ENCODE measurements at regions not wholly inside any gene's neighbourhood (a gene's known extent, or its start where the extent isn't known, plus 50 kb on each side); places are given as distances from the start of the nearest gene placed in this dataset.
"Not testable (repeated sequence)": the region's sequence is repeated elsewhere in the genome, so short reads cannot be mapped to it uniquely, and the experiment has no call there.

DNA sequence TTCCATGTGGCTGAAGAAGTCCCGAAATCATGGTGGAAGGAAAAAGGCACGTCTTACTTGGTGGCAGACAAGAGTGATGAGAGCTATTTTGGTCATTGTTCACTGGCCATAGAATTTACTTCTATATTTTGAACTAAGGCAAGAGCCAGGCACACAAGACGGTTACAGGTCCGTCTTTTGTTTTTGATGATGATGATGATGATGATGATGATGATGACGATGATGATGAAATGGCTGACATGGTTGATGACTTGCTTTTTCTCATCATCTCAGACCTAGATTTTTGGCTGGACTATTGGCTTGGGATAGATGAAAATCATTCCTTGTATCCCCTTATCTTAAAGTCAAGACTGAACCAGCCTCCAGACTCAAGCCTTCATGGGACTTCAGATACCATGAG lies 88.7 kb upstream of the ZNF195 start:
- H3K4me3 ChIP-seq (ENCODE audit: low read length); H3K36me3 ChIP-seq (ENCODE audit: insufficient read depth, low read length); H3K27me3 ChIP-seq (ENCODE audit: insufficient read depth, low read length); H3K9ac ChIP-seq (ENCODE audit: low read depth, low read length); H3K4me1 ChIP-seq (ENCODE audit: insufficient read depth, low read length); H3K9me3 ChIP-seq (ENCODE audit: insufficient read depth, low read depth, low read length); H3K27ac ChIP-seq (ENCODE audit: low read depth, low read length): not testable (repeated sequence)
- WGBS: 93% methylated on average over 2 of the region's 5 CpGs

DNA sequence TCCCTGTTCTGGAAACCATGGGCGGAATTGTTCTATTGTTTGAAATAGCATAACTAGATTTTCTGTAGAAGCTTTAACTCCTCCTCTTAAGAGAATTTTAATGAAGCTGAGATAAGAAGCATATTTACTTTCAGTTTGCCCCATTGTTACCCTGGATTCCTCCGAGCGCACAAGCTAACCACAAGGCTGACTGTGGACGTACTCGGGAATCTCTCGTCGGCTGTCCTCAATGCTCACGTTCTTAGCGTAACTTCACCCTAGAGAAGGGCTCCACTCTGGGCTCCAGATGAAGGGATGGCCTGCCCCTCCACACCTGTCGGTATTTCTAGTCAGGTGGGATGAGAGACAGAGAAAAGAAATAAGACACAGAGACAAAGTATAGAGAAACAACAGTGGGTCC lies 76.7 kb upstream of the ZNF195 start:
- 93% methylated on average over 9 of the region's 10 CpGs for WGBS
- H3K4me1 ChIP-seq (ENCODE audit: insufficient read depth, low read length); H3K9me3 ChIP-seq (ENCODE audit: insufficient read depth, low read depth, low read length); H3K9ac ChIP-seq (ENCODE audit: low read depth, low read length); H3K36me3 ChIP-seq (ENCODE audit: insufficient read depth, low read length); H3K4me3 ChIP-seq (ENCODE audit: low read length); H3K27ac ChIP-seq (ENCODE audit: low read depth, low read length); H3K27me3 ChIP-seq (ENCODE audit: insufficient read depth, low read length): not testable (repeated sequence)

DNA sequence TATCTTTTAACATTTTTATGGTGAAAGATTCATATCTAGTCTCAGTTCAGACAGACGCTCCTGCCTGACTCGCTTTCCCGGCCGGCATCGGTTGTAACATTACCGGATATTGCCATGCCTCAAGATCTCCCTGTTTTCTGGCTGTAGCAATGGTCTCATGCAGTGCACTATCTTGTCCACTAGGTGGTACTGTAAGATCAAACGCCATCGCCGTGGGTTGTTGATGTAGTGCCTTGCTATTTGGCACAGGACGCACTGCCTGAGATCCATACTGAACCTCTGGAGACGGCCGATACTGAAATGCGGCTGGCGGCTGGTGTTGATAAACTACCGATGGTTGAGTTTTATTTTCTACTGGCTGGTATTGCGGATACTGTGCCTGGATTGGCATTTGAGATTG lies 75.9 kb upstream of the ZNF195 start:
- not testable (repeated sequence) for H3K27ac ChIP-seq (ENCODE audit: low read depth, low read length)
- 19% methylated on average over 15 of the region's 16 CpGs for WGBS

DNA sequence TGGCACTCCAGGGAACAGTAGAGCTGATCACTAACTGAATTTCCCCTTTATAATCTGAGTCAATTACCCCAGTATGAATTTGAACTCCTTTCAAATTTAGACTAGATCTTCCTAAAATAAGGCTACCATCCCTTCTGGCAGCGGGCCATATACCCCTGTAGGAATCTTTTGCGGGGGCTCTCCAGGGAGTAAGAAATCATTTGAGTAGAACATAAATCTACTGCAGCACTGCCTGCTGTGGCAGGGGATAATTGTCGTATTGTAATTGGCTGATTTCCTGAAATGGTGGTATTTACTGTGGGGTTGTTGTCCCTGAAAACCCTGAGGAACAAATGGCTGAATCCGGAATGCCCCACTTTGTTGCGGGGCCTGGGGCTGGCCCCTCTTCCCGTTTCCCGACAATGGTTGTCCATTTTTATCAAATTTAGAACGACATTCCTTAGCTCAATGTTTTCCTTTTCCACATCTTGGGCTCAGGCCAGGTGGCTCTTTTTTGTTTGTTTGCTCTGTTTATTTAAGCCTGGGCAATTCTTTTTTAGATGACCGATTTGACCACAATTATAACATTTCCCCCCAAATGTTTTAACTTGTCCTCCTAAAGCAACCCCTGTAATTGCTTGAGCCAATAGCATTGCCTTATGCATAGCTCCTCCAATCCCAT lies 74.8 kb upstream of the ZNF195 start:
- not testable (repeated sequence) for H3K27ac ChIP-seq (ENCODE audit: low read depth, low read length); H3K36me3 ChIP-seq (ENCODE audit: insufficient read depth, low read length); H3K9ac ChIP-seq (ENCODE audit: low read depth, low read length); H3K27me3 ChIP-seq (ENCODE audit: insufficient read depth, low read length); H3K4me3 ChIP-seq (ENCODE audit: low read length); H3K9me3 ChIP-seq (ENCODE audit: insufficient read depth, low read depth, low read length); H3K4me1 ChIP-seq (ENCODE audit: insufficient read depth, low read length)
- WGBS: 93% methylated on average over 9 of the region's 9 CpGs

More for the DNA sequence above, 75.9 kb upstream of the ZNF195 start:
- H3K4me1 ChIP-seq (ENCODE audit: insufficient read depth, low read length); H3K27me3 ChIP-seq (ENCODE audit: insufficient read depth, low read length); H3K9ac ChIP-seq (ENCODE audit: low read depth, low read length); H3K36me3 ChIP-seq (ENCODE audit: insufficient read depth, low read length); H3K4me3 ChIP-seq (ENCODE audit: low read length); H3K9me3 ChIP-seq (ENCODE audit: insufficient read depth, low read depth, low read length): not testable (repeated sequence)

DNA sequence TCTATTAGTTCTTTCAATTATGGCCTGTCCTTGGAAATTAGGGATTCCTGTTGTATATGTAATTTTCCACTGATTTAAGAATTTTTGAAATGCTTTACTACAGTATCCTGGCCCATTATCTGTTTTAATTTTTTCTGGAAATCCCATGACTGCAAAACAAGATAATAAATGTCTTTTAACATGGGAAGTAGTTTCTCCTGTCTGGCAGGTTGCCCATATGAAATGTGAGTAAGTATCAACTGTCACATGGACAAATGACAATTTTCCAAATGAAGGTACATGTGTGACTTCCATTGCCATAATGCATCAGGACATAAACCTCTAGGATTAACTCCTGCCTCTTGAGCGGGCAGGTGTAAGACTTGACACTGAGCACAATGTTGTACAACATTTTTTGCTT lies 71.9 kb upstream of the ZNF195 start:
- H3K27ac ChIP-seq (ENCODE audit: low read depth, low read length); H3K4me1 ChIP-seq (ENCODE audit: insufficient read depth, low read length); H3K4me3 ChIP-seq (ENCODE audit: low read length); H3K9me3 ChIP-seq (ENCODE audit: insufficient read depth, low read depth, low read length); H3K9ac ChIP-seq (ENCODE audit: low read depth, low read length); H3K27me3 ChIP-seq (ENCODE audit: insufficient read depth, low read length); H3K36me3 ChIP-seq (ENCODE audit: insufficient read depth, low read length): not testable (repeated sequence)
- WGBS: 100% methylated on average over 1 of the region's 1 CpG

DNA sequence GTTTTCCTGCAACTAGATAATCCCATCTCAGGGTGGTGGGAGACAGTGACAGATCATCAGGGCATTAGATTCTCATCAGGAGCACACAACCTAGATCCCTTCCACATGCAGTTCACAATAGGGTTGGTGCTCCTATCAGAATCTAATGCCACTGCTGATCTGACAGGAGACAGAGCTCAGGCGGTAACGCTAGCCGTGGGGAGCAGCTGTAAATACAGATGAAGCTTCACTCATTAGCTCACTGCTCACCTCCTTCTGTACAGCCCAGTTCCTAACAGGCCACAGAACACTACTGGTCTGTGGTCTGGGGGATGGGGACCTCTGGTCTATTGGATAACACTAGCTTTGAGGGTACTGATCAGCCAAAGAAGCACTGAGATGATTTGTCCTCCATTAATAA lies 66.6 kb upstream of the ZNF195 start:
- H3K36me3 ChIP-seq (ENCODE audit: insufficient read depth, low read length); H3K27ac ChIP-seq (ENCODE audit: low read depth, low read length); H3K27me3 ChIP-seq (ENCODE audit: insufficient read depth, low read length); H3K4me3 ChIP-seq (ENCODE audit: low read length); H3K9me3 ChIP-seq (ENCODE audit: insufficient read depth, low read depth, low read length); H3K9ac ChIP-seq (ENCODE audit: low read depth, low read length): not testable (repeated sequence)
- whole genome bisulfite sequencing: 100% methylated on average over 3 of the region's 3 CpGs
- H3K4me1 ChIP-seq (ENCODE audit: insufficient read depth, low read length): peaks cover 11% of the 10 kb centered on the region

DNA sequence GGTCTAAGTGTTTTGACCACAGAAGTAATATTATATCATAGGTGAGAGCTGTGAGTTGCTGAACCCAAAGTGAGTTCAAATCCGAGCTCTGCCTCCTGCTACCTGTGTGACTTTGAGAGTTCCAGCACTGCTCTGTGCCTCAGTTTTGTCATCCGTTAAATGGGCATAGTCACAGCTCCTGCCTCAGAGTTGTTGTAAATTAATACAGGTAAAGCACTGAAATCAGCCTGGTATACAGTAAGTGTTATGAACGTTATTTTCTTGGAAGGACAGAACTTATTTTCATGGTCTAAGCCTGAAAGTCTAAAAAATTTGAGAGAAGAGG lies 65.4 kb upstream of the ZNF195 start:
- 92% methylated on average over 3 of the region's 3 CpGs for WGBS
- not testable (repeated sequence) for H3K4me3 ChIP-seq (ENCODE audit: low read length); H3K9me3 ChIP-seq (ENCODE audit: insufficient read depth, low read depth, low read length); H3K36me3 ChIP-seq (ENCODE audit: insufficient read depth, low read length); H3K9ac ChIP-seq (ENCODE audit: low read depth, low read length); H3K27me3 ChIP-seq (ENCODE audit: insufficient read depth, low read length); H3K27ac ChIP-seq (ENCODE audit: low read depth, low read length)
- peaks cover 11% of the 10 kb centered on the region for H3K4me1 ChIP-seq (ENCODE audit: insufficient read depth, low read length)

DNA sequence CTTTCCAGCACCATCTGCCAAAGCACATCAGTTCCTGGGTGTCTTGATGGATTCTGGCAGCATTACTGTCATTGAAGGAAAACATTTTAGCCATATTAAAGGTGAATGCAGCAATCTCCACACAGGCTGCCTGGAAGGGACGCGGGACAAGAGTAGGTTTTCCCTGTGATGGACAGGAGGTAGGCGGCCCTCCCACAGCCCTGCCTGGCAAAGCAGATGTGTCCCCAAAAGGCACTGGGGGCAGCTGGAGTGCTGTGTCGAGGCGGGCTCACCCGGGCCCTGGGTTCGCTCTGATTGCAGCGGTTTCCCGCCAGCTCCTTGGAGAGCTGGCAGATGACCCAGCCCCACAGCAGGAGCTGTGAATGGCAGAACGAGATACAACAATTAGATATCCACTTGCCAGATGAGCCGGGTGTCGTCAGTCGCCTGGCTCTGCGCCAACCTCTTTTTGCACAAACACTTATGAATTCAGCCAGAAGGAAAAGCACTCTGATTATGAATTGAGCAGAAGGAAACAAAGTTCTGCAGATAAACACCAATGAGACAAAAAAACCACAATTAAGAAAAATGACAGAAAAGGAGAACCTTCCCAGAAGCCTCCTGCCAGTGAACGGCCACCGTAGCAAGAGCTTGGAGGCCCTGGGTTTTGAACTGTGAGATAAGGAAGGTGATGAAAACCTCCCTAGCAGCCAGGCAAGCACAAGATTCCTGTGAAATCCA lies 64.9 kb upstream of the ZNF195 start:
- not testable (repeated sequence) for H3K9ac ChIP-seq (ENCODE audit: low read depth, low read length); H3K27ac ChIP-seq (ENCODE audit: low read depth, low read length); H3K36me3 ChIP-seq (ENCODE audit: insufficient read depth, low read length); H3K4me3 ChIP-seq (ENCODE audit: low read length); H3K9me3 ChIP-seq (ENCODE audit: insufficient read depth, low read depth, low read length); H3K27me3 ChIP-seq (ENCODE audit: insufficient read depth, low read length)
- peaks cover 11% of the 10 kb centered on the region for H3K4me1 ChIP-seq (ENCODE audit: insufficient read depth, low read length)
- WGBS: 84% methylated on average over 15 of the region's 16 CpGs

DNA sequence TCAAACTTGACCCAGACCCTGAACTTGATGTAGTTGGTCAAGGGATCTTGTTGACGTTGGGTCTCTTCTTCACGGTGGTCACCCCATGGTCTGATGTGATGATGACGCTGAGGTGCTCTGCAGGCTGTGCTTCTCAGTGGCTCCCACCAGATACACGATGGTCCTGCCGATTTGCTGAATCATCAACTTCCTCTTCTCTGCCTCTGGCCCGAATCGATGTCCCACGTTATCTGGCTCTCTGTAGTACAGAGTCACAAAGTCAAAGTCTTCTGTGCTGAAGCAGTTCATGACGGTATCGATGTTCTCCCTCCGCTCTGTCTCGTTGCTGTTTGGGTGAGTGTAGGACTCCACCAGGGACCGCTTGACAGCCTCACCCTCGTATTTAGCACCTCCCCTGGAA lies 58.5 kb upstream of the ZNF195 start:
- not testable (repeated sequence) for H3K27ac ChIP-seq (ENCODE audit: low read depth, low read length); H3K4me3 ChIP-seq (ENCODE audit: low read length); H3K9ac ChIP-seq (ENCODE audit: low read depth, low read length); H3K9me3 ChIP-seq (ENCODE audit: insufficient read depth, low read depth, low read length); H3K36me3 ChIP-seq (ENCODE audit: insufficient read depth, low read length); H3K27me3 ChIP-seq (ENCODE audit: insufficient read depth, low read length); H3K4me1 ChIP-seq (ENCODE audit: insufficient read depth, low read length)
- 96% methylated on average over 14 of the region's 14 CpGs for WGBS

DNA sequence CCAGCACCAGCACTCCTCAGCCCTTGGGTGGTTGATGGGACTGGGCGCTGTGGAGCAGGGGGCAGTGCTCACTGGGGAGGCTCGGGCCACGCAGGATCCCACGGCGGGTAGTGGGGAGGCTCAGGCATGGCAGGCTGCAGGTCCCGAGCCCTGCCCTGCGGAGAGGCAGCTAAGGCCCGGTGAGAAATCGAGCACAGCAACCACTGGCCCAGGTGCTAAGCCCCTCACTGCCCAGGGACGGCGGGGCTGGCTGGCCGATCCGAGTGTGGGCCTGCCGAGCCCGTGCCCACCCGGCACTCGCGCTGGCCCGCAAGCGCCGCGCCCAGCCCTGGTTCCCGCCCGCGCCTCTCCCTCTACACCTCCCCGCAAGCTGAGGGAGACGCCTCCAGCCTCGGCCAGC lies 56.0 kb upstream of the ZNF195 start:
- Histone ChIP-seq H3K27ac (ENCODE audit: low read depth, low read length) (peak overlapping the region; percentile 35; the same call in 1 of the 2 replicates), H3K9me3 (ENCODE audit: insufficient read depth, low read depth, low read length) (no peaks in the 10 kb centered on the region), H3K4me1 (ENCODE audit: insufficient read depth, low read length) (no peaks in the 10 kb centered on the region), H3K36me3 (ENCODE audit: insufficient read depth, low read length) (no peaks in the 10 kb centered on the region), H3K4me3 (ENCODE audit: low read length) (no peak overlapping the region), H3K9ac (ENCODE audit: low read depth, low read length) (no peak overlapping the region), H3K27me3 (ENCODE audit: insufficient read depth, low read length) (no peaks in the 10 kb centered on the region)
- 97% methylated on average over 28 of the region's 28 CpGs for WGBS

DNA sequence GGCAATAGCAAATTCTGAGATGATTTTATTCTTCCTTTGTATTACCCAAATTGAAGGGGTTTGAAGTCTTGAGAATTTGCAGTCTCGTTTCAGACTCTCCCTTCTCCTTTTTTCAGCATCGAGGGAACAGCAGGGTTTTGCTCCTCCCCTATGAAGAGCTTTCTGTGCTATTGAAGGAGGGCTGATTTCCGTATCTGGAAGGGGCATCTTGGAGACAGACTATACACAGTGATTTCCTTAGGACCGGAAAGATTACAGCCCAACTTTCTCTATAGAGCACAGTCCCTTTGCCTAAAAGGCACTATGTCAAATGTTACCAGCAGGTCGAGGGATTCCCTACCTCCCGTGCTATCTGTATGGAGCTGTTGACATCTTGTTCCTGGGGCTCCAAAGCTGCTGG lies 50.2 kb upstream of the ZNF195 start:
- 80% methylated on average over 4 of the region's 6 CpGs for WGBS
- not testable (repeated sequence) for H3K27ac ChIP-seq (ENCODE audit: low read depth, low read length); H3K9me3 ChIP-seq (ENCODE audit: insufficient read depth, low read depth, low read length)

More for the DNA sequence above, 50.2 kb upstream of the ZNF195 start:
- H3K4me1 ChIP-seq (ENCODE audit: insufficient read depth, low read length); H3K27me3 ChIP-seq (ENCODE audit: insufficient read depth, low read length); H3K4me3 ChIP-seq (ENCODE audit: low read length); H3K9ac ChIP-seq (ENCODE audit: low read depth, low read length); H3K36me3 ChIP-seq (ENCODE audit: insufficient read depth, low read length): not testable (repeated sequence)

Data from HUES64 (cell line).